ENCODE measurements at regions not wholly inside any gene's neighbourhood (a gene's known extent, or its start where the extent isn't known, plus 50 kb on each side); places are given as distances from the start of the nearest gene placed in this dataset.
A peak's percentile ranks its signal among the peaks of the same experiment; 100 is the strongest.

- DNase-seq, result no peak
Measured at GRCh38 chr7:25966469-25966868, 185.5 kb upstream of the NFE2L3 start.

- peak in 1 of 5 donors; percentile 44 for DNase-seq
Measured at GRCh38 chr7:25967278-25968204, 184.5 kb upstream of the NFE2L3 start.

GRCh38 chr7:25968205-25968993 lies 183.6 kb upstream of the NFE2L3 start:
- peak in 2 of 5 donors; percentile 6 to 86 for DNase-seq

- DNase-seq, result no peak
Measured at GRCh38 chr7:25970356-25970755, 181.6 kb upstream of the NFE2L3 start.

- DNase-seq, result no peak
Measured at GRCh38 chr7:25970911-25971310, 181.1 kb upstream of the NFE2L3 start.

GRCh38 chr7:25976630-25977029 lies 175.4 kb upstream of the NFE2L3 start:
- no peak for DNase-seq

- DNase-seq, result no peak
Measured at GRCh38 chr7:25978466-25978865, 173.5 kb upstream of the NFE2L3 start.

- no peak for DNase-seq
Measured at GRCh38 chr7:25979605-25980004, 172.4 kb upstream of the NFE2L3 start.

- no peak for DNase-seq
Measured at GRCh38 chr7:25982684-25983083, 169.3 kb upstream of the NFE2L3 start.

- DNase-seq, result no peak
Measured at GRCh38 chr7:25985196-25985595, 166.8 kb upstream of the NFE2L3 start.

- no peak for DNase-seq
Measured at GRCh38 chr7:25988640-25989039, 163.4 kb upstream of the NFE2L3 start.

GRCh38 chr7:25989140-25989705 lies 162.8 kb upstream of the NFE2L3 start:
- no peak for DNase-seq

- no peak for DNase-seq
Measured at GRCh38 chr7:25994433-25994994, 157.5 kb upstream of the NFE2L3 start.

GRCh38 chr7:25995216-25995615 lies 156.8 kb upstream of the NFE2L3 start:
- DNase-seq, result no peak

- DNase-seq, result no peak
Measured at GRCh38 chr7:25996006-25996408, 156.0 kb upstream of the NFE2L3 start.

- DNase-seq, result no peak
Measured at GRCh38 chr7:25998499-25998898, 153.5 kb upstream of the NFE2L3 start.

- no peak for DNase-seq
Measured at GRCh38 chr7:26000841-26001240, 151.2 kb upstream of the NFE2L3 start.

- no peak for DNase-seq
Measured at GRCh38 chr7:26001662-26002244, 150.2 kb upstream of the NFE2L3 start.

- DNase-seq, result no peak
Measured at GRCh38 chr7:26005683-26006410, 146.2 kb upstream of the NFE2L3 start.

GRCh38 chr7:26006426-26006825 lies 145.6 kb upstream of the NFE2L3 start:
- DNase-seq, result no peak

GRCh38 chr7:26007510-26007909 lies 144.5 kb upstream of the NFE2L3 start:
- no peak for DNase-seq

- no peak for DNase-seq
Measured at GRCh38 chr7:26008428-26008827, 143.6 kb upstream of the NFE2L3 start.
